ENCODE measurements at regions not wholly inside any gene's neighbourhood (a gene's known extent, or its start where the extent isn't known, plus 50 kb on each side); places are given as distances from the start of the nearest gene placed in this dataset.

- TF ChIP-seq HIC2 (CRISPR knock-in tag; IDR thresholded peaks at IDR 0.05; ENCODE audit: low read depth), result no peak
- TF ChIP-seq SSRP1 (CRISPR knock-in tag; IDR thresholded peaks at IDR 0.05), result no peak
These were observed 137.2 kb downstream of the CYSLTR2 start (continued) for GRCh38 chr13:48790966-48791365.

GRCh38 chr13:48797127-48797526 is 143.4 kb downstream of the CYSLTR2 start:
- Histone ChIP-seq H3K27ac (ENCODE audit: extremely low read length, insufficient read depth, low read length) (no peak overlapping the region), H3K4me2 (ENCODE audit: low read depth, low read length) (no peak overlapping the region), H4K20me1 (ENCODE audit: insufficient read depth, low read length) (no peaks in the 10 kb centered on the region), H3K79me2 (ENCODE audit: insufficient read depth, low read length) (no peaks in the 10 kb centered on the region), H3K27me3 (ENCODE audit: control insufficient read depth in 1 of 2, insufficient read depth in 2 of 2, low read length in 2 of 2) (no peaks in the 10 kb centered on the region), H3K36me3 (replicated peaks in 1 of 2; ENCODE audit: control insufficient read depth in 1 of 2, insufficient read depth in 2 of 2, low read length in 2 of 2) (no peaks in the 10 kb centered on the region), H3K4me1 (ENCODE audit: insufficient read depth, low read length) (no peaks in the 10 kb centered on the region), H3K9ac (ENCODE audit: insufficient read depth, low read depth, low read length) (no peak overlapping the region), H2AFZ (ENCODE audit: low read length) (no peak overlapping the region), H3K9me3 (ENCODE audit: low read length) (no peaks in the 10 kb centered on the region), H3K4me3 (replicated peaks in 1 of 3; ENCODE audit: insufficient read depth in 1 of 3, low read depth in 2 of 3, low read length in 3 of 3) (no peak overlapping the region)
- no peak for ATAC-seq
- CTCF ChIA-PET (ENCODE audit: low intra/inter-chr PET ratio, low total read pairs), result no interaction called here
- POLR2A ChIA-PET, result no interaction called here
- BruUV-seq (replicated peaks), result no TSS peak
- no peak for DNase-seq (ENCODE audit: low spot score)
- intact Hi-C loops (cut with micrococcal nuclease; ENCODE audit: unreplicated experiment), result no loop called here
- 41% methylated on average over 3 of the region's 3 CpGs for WGBS (ENCODE audit: low lambda C conversion rate)
- FAIRE-seq, result no peak
- in situ Hi-C loops (cut with HindIII; ENCODE audit: extremely low pct_ligation_motif_present, low pct_unique_long_range_greater_than_20kb), result no loop called here
- TF ChIP-seq ZNF816 (CRISPR knock-in tag; IDR thresholded peaks at IDR 0.05; ENCODE audit: borderline replicate concordance), result no peak
- no peak for TF ChIP-seq SPEN (CRISPR knock-in tag; IDR thresholded peaks at IDR 0.05; ENCODE audit: low read depth)
- TF ChIP-seq ZNF574 (CRISPR knock-in tag; IDR thresholded peaks at IDR 0.05), result no peak
- no peak for TF ChIP-seq ZNF775 (CRISPR knock-in tag; IDR thresholded peaks at IDR 0.05; ENCODE audit: borderline replicate concordance)
- no peak for TF ChIP-seq ZSCAN5A (CRISPR knock-in tag; IDR thresholded peaks at IDR 0.05; ENCODE audit: borderline replicate concordance)
- TF ChIP-seq ESRRA (CRISPR knock-in tag; IDR thresholded peaks at IDR 0.05; ENCODE audit: low read depth), result no peak
- TF ChIP-seq ZNF619 (CRISPR knock-in tag; IDR thresholded peaks at IDR 0.05), result no peak
- no peak for TF ChIP-seq RELA (CRISPR knock-in tag; IDR thresholded peaks at IDR 0.05)
- no peak for TF ChIP-seq RNF219 (CRISPR knock-in tag; IDR thresholded peaks at IDR 0.05)
- TF ChIP-seq CBX5 (CRISPR knock-in tag; IDR thresholded peaks at IDR 0.05; ENCODE audit: borderline replicate concordance), result no peak
- TF ChIP-seq ZNF724P (CRISPR knock-in tag; IDR thresholded peaks at IDR 0.05; ENCODE audit: borderline replicate concordance), result no peak
- no peak for TF ChIP-seq TRIM24 (CRISPR knock-in tag; IDR thresholded peaks at IDR 0.05)
- no peak for TF ChIP-seq SALL1 (CRISPR knock-in tag; IDR thresholded peaks at IDR 0.05)
- no peak for TF ChIP-seq ZFP1 (CRISPR knock-in tag; IDR thresholded peaks at IDR 0.05)

Data from HepG2 (cell line).